ENCODE measurements at regions not wholly inside any gene's neighbourhood (a gene's known extent, or its start where the extent isn't known, plus 50 kb on each side); places are given as distances from the start of the nearest gene placed in this dataset.

DNA sequence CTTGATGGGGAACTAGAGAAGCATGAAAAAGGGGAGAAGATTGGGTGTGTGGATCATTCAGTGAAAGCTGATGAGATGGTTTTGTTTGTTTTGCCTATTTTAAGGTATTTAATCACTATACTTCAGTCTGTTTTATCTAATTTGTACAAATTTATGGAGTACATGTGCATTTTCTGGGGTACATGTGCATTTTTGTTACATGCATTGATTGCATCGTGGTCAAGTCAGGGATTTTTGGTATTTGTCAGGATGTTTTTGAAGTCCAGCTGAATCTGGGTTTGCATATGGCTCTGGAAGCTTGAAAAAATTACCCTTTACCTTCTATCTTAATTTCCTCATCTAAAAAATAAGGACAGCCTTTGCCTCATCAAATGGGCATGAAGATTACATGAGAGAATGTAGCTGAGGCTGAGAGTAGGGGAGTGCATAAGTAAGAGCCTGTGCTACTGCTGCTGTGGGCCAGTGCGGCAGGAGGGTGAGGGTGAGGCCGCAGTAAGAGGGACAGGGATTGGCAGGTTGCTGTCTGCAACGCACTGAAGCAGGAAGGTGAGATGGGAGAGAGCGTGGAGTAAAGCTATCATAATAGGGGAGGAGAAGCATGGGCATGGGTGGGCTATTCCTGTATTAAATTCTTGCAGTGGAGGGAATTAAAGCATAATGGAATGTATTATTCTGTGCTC, 139.8 kb downstream of the NPR3 start:
- TF ChIP-seq, protein P1, sequence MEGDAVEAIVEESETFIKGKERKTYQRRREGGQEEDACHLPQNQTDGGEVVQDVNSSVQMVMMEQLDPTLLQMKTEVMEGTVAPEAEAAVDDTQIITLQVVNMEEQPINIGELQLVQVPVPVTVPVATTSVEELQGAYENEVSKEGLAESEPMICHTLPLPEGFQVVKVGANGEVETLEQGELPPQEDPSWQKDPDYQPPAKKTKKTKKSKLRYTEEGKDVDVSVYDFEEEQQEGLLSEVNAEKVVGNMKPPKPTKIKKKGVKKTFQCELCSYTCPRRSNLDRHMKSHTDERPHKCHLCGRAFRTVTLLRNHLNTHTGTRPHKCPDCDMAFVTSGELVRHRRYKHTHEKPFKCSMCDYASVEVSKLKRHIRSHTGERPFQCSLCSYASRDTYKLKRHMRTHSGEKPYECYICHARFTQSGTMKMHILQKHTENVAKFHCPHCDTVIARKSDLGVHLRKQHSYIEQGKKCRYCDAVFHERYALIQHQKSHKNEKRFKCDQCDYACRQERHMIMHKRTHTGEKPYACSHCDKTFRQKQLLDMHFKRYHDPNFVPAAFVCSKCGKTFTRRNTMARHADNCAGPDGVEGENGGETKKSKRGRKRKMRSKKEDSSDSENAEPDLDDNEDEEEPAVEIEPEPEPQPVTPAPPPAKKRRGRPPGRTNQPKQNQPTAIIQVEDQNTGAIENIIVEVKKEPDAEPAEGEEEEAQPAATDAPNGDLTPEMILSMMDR (conservative IDR thresholded peaks at IDR 0.05 in 1 of 2, IDR thresholded peaks at IDR 0.05 in 1 of 2; ENCODE audit: extremely low read depth in 1 of 2, insufficient read depth in 1 of 2, low read depth in 1 of 2, low read length in 2 of 2) = no peak
- TF ChIP-seq EZH2 (IDR thresholded peaks at IDR 0.05; ENCODE audit: borderline replicate concordance, low read length) = no peak
